GM12878 (cell line): ENCODE measurements at regions not wholly inside any gene's neighbourhood (a gene's known extent, or its start where the extent isn't known, plus 50 kb on each side); places are given as distances from the start of the nearest gene placed in this dataset.

ENCODE experiments used
- PKNOX1 ChIP-seq: fragments of 450-650 bp; IDR thresholded peaks from 2 replicates; pipeline ENCODE4 v1.6.1; 2016; ENCODE audit warnings: mild to moderate bottlenecking
- TF ChIP-seq, protein P1 (sequence below), 3 experiments: IDR thresholded peaks in 2 of 3; conservative IDR thresholded peaks in 1 of 3; 2 replicates each; pipeline ENCODE4 v1.5.1; 2011; ENCODE audit warnings: low read depth in 3 of 3, low read length in 3 of 3, mild to moderate bottlenecking in 3 of 3, control low read depth in 2 of 3, moderate library complexity in 2 of 3, inconsistent platforms in 1 of 3, mixed read lengths in 1 of 3; ENCODE audit not compliant: control insufficient read depth in 2 of 3, insufficient read depth in 1 of 3; ENCODE audit errors: extremely low read depth in 1 of 3
- TF ChIP-seq, protein P2 (sequence below): IDR thresholded peaks from 2 replicates; pipeline ENCODE4 v1.6.1; 2012; ENCODE audit warnings: low read depth, low read length, improper control_type of control experiment

GRCh38 chr1:234866007-234866866 is 256.3 kb upstream of the IRF2BP2 start:
- no peak for TF ChIP-seq PKNOX1
- TF ChIP-seq, protein P1, sequence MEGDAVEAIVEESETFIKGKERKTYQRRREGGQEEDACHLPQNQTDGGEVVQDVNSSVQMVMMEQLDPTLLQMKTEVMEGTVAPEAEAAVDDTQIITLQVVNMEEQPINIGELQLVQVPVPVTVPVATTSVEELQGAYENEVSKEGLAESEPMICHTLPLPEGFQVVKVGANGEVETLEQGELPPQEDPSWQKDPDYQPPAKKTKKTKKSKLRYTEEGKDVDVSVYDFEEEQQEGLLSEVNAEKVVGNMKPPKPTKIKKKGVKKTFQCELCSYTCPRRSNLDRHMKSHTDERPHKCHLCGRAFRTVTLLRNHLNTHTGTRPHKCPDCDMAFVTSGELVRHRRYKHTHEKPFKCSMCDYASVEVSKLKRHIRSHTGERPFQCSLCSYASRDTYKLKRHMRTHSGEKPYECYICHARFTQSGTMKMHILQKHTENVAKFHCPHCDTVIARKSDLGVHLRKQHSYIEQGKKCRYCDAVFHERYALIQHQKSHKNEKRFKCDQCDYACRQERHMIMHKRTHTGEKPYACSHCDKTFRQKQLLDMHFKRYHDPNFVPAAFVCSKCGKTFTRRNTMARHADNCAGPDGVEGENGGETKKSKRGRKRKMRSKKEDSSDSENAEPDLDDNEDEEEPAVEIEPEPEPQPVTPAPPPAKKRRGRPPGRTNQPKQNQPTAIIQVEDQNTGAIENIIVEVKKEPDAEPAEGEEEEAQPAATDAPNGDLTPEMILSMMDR (IDR thresholded peaks at IDR 0.05 in 2 of 3, conservative IDR thresholded peaks at IDR 0.05 in 1 of 3; ENCODE audit: control insufficient read depth in 2 of 3, extremely low read depth in 1 of 3, insufficient read depth in 1 of 3, low read depth in 3 of 3, low read length in 3 of 3): no peak
- TF ChIP-seq, protein P2, sequence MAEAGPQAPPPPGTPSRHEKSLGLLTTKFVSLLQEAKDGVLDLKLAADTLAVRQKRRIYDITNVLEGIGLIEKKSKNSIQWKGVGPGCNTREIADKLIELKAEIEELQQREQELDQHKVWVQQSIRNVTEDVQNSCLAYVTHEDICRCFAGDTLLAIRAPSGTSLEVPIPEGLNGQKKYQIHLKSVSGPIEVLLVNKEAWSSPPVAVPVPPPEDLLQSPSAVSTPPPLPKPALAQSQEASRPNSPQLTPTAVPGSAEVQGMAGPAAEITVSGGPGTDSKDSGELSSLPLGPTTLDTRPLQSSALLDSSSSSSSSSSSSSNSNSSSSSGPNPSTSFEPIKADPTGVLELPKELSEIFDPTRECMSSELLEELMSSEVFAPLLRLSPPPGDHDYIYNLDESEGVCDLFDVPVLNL: no peak
